Activated T-cell treated with anti-CD3 and anti-CD28 coated beads, Interleukin-2, amount 50 U/mL, for 24 hours (primary cell): ENCODE measurements at regions not wholly inside any gene's neighbourhood (a gene's known extent, or its start where the extent isn't known, plus 50 kb on each side); places are given as distances from the start of the nearest gene placed in this dataset.

Experiments used
- DNase-seq: peaks from one replicate; pipeline ENCODE4 v3.0.0-alpha.2; 2020
- H3K27ac Mint-ChIP-seq: 2 replicates; pipeline ENCODE4 v1.8.0; 2020; ENCODE audit warnings: mild to moderate bottlenecking, mixed read lengths
- H3K27me3 Mint-ChIP-seq: 2 replicates; pipeline ENCODE4 v1.8.0; 2020; ENCODE audit warnings: mixed read lengths
- H3K36me3 Mint-ChIP-seq: 2 replicates; pipeline ENCODE4 v1.8.0; 2020; ENCODE audit warnings: low read depth, mixed read lengths
- H3K4me1 Mint-ChIP-seq: 2 replicates; pipeline ENCODE4 v1.8.0; 2020; ENCODE audit warnings: low read depth, mixed read lengths
- H3K4me3 Mint-ChIP-seq: 2 replicates; pipeline ENCODE4 v1.8.0; 2020; ENCODE audit warnings: mild to moderate bottlenecking, moderate library complexity, mixed read lengths
- H3K9me3 Mint-ChIP-seq: 2 replicates; pipeline ENCODE4 v1.8.0; 2020; ENCODE audit warnings: mixed read lengths

- H3K4me1 Mint-ChIP-seq = no peaks in the 10 kb centered on the region
- no peak overlapping the region for H3K4me3 Mint-ChIP-seq
- H3K27me3 Mint-ChIP-seq = no peaks in the 10 kb centered on the region
- H3K36me3 Mint-ChIP-seq = no peaks in the 10 kb centered on the region
- H3K9me3 Mint-ChIP-seq = peaks cover 2% of the 10 kb centered on the region
- DNase-seq = no peak
- H3K27ac Mint-ChIP-seq = no peak overlapping the region
These were observed 564.2 kb downstream of the ACTL7B start for GRCh38 chr9:108291586-108291932.

- no peak for DNase-seq
- H3K4me1 Mint-ChIP-seq = no peaks in the 10 kb centered on the region
- H3K4me3 Mint-ChIP-seq = no peak overlapping the region
- no peaks in the 10 kb centered on the region for H3K36me3 Mint-ChIP-seq
- peaks cover 2% of the 10 kb centered on the region for H3K9me3 Mint-ChIP-seq
- no peak overlapping the region for H3K27ac Mint-ChIP-seq
- H3K27me3 Mint-ChIP-seq = no peaks in the 10 kb centered on the region
These were observed 564.8 kb downstream of the ACTL7B start for GRCh38 chr9:108290839-108291585.

- Mint-ChIP-seq H3K4me3 (no peak overlapping the region), H3K4me1 (no peaks in the 10 kb centered on the region), H3K36me3 (no peaks in the 10 kb centered on the region), H3K27me3 (no peaks in the 10 kb centered on the region), H3K9me3 (peaks cover 2% of the 10 kb centered on the region), H3K27ac (no peak overlapping the region)
- DNase-seq = no peak
These were observed 569.1 kb downstream of the ACTL7B start for GRCh38 chr9:108286638-108287206.

- DNase-seq = no peak
- H3K4me3 Mint-ChIP-seq = no peak overlapping the region
- H3K27me3 Mint-ChIP-seq = no peaks in the 10 kb centered on the region
- no peak overlapping the region for H3K27ac Mint-ChIP-seq
- H3K9me3 Mint-ChIP-seq = peaks cover 2% of the 10 kb centered on the region
- no peaks in the 10 kb centered on the region for H3K36me3 Mint-ChIP-seq
- H3K4me1 Mint-ChIP-seq = no peaks in the 10 kb centered on the region
These were observed 572.1 kb downstream of the ACTL7B start for GRCh38 chr9:108283696-108284095.

GRCh38 chr9:108282872-108283271 lies 572.9 kb downstream of the ACTL7B start:
- Mint-ChIP-seq H3K27me3 (no peaks in the 10 kb centered on the region), H3K9me3 (peaks cover 2% of the 10 kb centered on the region), H3K27ac (no peak overlapping the region), H3K4me3 (no peak overlapping the region), H3K36me3 (no peaks in the 10 kb centered on the region), H3K4me1 (no peaks in the 10 kb centered on the region)
- DNase-seq = no peak

GRCh38 chr9:108281696-108282095 lies 574.1 kb downstream of the ACTL7B start:
- H3K4me1 Mint-ChIP-seq = no peaks in the 10 kb centered on the region
- H3K27ac Mint-ChIP-seq = no peak overlapping the region
- DNase-seq = no peak
- no peaks in the 10 kb centered on the region for H3K27me3 Mint-ChIP-seq
- no peak overlapping the region for H3K4me3 Mint-ChIP-seq
- peaks cover 2% of the 10 kb centered on the region for H3K9me3 Mint-ChIP-seq
- H3K36me3 Mint-ChIP-seq = no peaks in the 10 kb centered on the region

GRCh38 chr9:108278341-108278740 lies 577.4 kb downstream of the ACTL7B start:
- Mint-ChIP-seq H3K36me3 (no peaks in the 10 kb centered on the region), H3K27ac (no peak overlapping the region), H3K4me1 (no peaks in the 10 kb centered on the region), H3K27me3 (no peaks in the 10 kb centered on the region), H3K9me3 (peaks cover under 1% of the 10 kb centered on the region), H3K4me3 (no peak overlapping the region)
- DNase-seq = no peak

- H3K4me1 Mint-ChIP-seq = no peaks in the 10 kb centered on the region
These were observed 578.6 kb downstream of the ACTL7B start for GRCh38 chr9:108277216-108277615.

GRCh38 chr9:108275906-108276305 lies 579.9 kb downstream of the ACTL7B start:
- H3K27ac Mint-ChIP-seq = no peak overlapping the region
- no peaks in the 10 kb centered on the region for H3K36me3 Mint-ChIP-seq
- H3K9me3 Mint-ChIP-seq = no peaks in the 10 kb centered on the region
- no peak overlapping the region for H3K4me3 Mint-ChIP-seq
- no peaks in the 10 kb centered on the region for H3K27me3 Mint-ChIP-seq
- DNase-seq = no peak
- no peaks in the 10 kb centered on the region for H3K4me1 Mint-ChIP-seq

More at GRCh38 chr9:108277216-108277615, 578.6 kb downstream of the ACTL7B start:
- H3K9me3 Mint-ChIP-seq = no peaks in the 10 kb centered on the region
- no peaks in the 10 kb centered on the region for H3K27me3 Mint-ChIP-seq
- H3K36me3 Mint-ChIP-seq = no peaks in the 10 kb centered on the region
- no peak overlapping the region for H3K4me3 Mint-ChIP-seq
- H3K27ac Mint-ChIP-seq = no peak overlapping the region
- no peak for DNase-seq

GRCh38 chr9:108274971-108275370 lies 580.8 kb downstream of the ACTL7B start:
- H3K36me3 Mint-ChIP-seq = no peaks in the 10 kb centered on the region
- H3K4me1 Mint-ChIP-seq = no peaks in the 10 kb centered on the region
- H3K9me3 Mint-ChIP-seq = no peaks in the 10 kb centered on the region
- no peaks in the 10 kb centered on the region for H3K27me3 Mint-ChIP-seq
- no peak for DNase-seq
- no peak overlapping the region for H3K27ac Mint-ChIP-seq
- no peak overlapping the region for H3K4me3 Mint-ChIP-seq

- H3K27ac Mint-ChIP-seq = no peak overlapping the region
- H3K4me3 Mint-ChIP-seq = no peak overlapping the region
- no peak for DNase-seq
- H3K36me3 Mint-ChIP-seq = no peaks in the 10 kb centered on the region
- H3K4me1 Mint-ChIP-seq = no peaks in the 10 kb centered on the region
- no peaks in the 10 kb centered on the region for H3K9me3 Mint-ChIP-seq
- no peaks in the 10 kb centered on the region for H3K27me3 Mint-ChIP-seq
These were observed 581.8 kb downstream of the ACTL7B start for GRCh38 chr9:108273988-108274387.

GRCh38 chr9:108272349-108272899 lies 583.4 kb downstream of the ACTL7B start:
- no peak for DNase-seq
- H3K4me1 Mint-ChIP-seq = no peaks in the 10 kb centered on the region
- H3K4me3 Mint-ChIP-seq = no peak overlapping the region
- H3K27me3 Mint-ChIP-seq = no peaks in the 10 kb centered on the region
- no peak overlapping the region for H3K27ac Mint-ChIP-seq
- H3K36me3 Mint-ChIP-seq = no peaks in the 10 kb centered on the region
- peaks cover 2% of the 10 kb centered on the region for H3K9me3 Mint-ChIP-seq

- Mint-ChIP-seq H3K4me1 (no peaks in the 10 kb centered on the region), H3K27me3 (no peaks in the 10 kb centered on the region), H3K36me3 (no peaks in the 10 kb centered on the region), H3K4me3 (no peak overlapping the region), H3K9me3 (peaks cover 2% of the 10 kb centered on the region), H3K27ac (no peak overlapping the region)
- DNase-seq = no peak
These were observed 584.0 kb downstream of the ACTL7B start for GRCh38 chr9:108271646-108272348.

GRCh38 chr9:108271236-108271635 lies 584.5 kb downstream of the ACTL7B start:
- H3K27me3 Mint-ChIP-seq = no peaks in the 10 kb centered on the region
- H3K27ac Mint-ChIP-seq = no peak overlapping the region
- H3K36me3 Mint-ChIP-seq = no peaks in the 10 kb centered on the region
- no peak for DNase-seq
- no peak overlapping the region for H3K4me3 Mint-ChIP-seq
- H3K9me3 Mint-ChIP-seq = peaks cover 2% of the 10 kb centered on the region
- H3K4me1 Mint-ChIP-seq = no peaks in the 10 kb centered on the region

- Mint-ChIP-seq H3K9me3 (peaks cover 2% of the 10 kb centered on the region), H3K27me3 (no peaks in the 10 kb centered on the region), H3K4me1 (no peaks in the 10 kb centered on the region), H3K36me3 (no peaks in the 10 kb centered on the region), H3K27ac (no peak overlapping the region), H3K4me3 (no peak overlapping the region)
- no peak for DNase-seq
These were observed 585.2 kb downstream of the ACTL7B start for GRCh38 chr9:108270561-108270960.
